ENCODE measurements at regions not wholly inside any gene's neighbourhood (a gene's known extent, or its start where the extent isn't known, plus 50 kb on each side); places are given as distances from the start of the nearest gene placed in this dataset.

- POLR2A ChIA-PET = no interaction called here
- no peak for TF ChIP-seq CTCF (IDR thresholded peaks at IDR 0.05)
- CTCF ChIA-PET = no interaction called here
Measured at GRCh38 chr7:156151658-156152057, 339.4 kb upstream of the SHH start.

DNA sequence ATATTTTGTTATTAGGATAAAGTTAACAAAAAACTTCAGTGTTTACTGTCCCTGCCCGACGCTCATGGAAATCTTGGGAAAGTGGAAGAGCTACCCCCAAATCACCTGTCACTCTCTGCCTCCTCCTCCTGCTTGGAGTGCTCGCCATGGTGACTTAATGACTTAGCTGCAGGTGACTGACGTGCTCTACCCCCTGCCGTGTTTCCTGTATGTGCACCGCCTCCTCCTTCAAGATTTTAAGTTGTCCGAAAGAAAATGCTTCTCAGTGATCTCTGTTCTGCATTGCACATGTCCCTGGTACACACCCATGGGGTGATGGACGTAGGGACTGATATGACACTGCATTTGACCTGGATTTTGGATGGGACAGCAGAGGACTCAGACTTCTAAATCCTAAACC lies 338.8 kb upstream of the SHH start:
- ChIA-PET CTCF (no interaction called here), POLR2A (no interaction called here)
- no peak overlapping the region for H3K4me3 Mint-ChIP-seq
- no peaks in the 10 kb centered on the region for H3K9me3 ChIP-seq (ENCODE audit: control insufficient read depth in 1 of 2, insufficient read depth in 1 of 2, low read length in 2 of 2)
- H3K36me3 ChIP-seq (ENCODE audit: insufficient read depth, low read length) = no peaks in the 10 kb centered on the region
- H3K27ac ChIP-seq (ENCODE audit: low read depth in 1 of 2, low read length in 2 of 2) = no peak overlapping the region
- no peaks in the 10 kb centered on the region for H3K4me1 Mint-ChIP-seq (ENCODE audit: low read depth)
- intact Hi-C loops (cut with DNase I, micrococcal nuclease) = no loop called here
- no peaks in the 10 kb centered on the region for H3K4me1 ChIP-seq (ENCODE audit: insufficient read depth, low read length)
- peaks cover under 1% of the 10 kb centered on the region for H3K27me3 Mint-ChIP-seq
- no peak overlapping the region for H3K27ac Mint-ChIP-seq
- ATAC-seq (ENCODE audit: poor library complexity) (no peak), DNase-seq (no peak)
- H3K36me3 Mint-ChIP-seq (ENCODE audit: low read depth) = no peaks in the 10 kb centered on the region
- no peaks in the 10 kb centered on the region for H3K27me3 ChIP-seq (ENCODE audit: control insufficient read depth in 1 of 2, insufficient read depth in 2 of 2, low read length in 2 of 2)
- no peaks in the 10 kb centered on the region for H3K9me3 Mint-ChIP-seq
- TF ChIP-seq CTCF (IDR thresholded peaks at IDR 0.05) = no peak
- no peak overlapping the region for H3K4me3 ChIP-seq (ENCODE audit: low read length)

More at GRCh38 chr7:156151658-156152057, 339.4 kb upstream of the SHH start:
- H3K27me3 ChIP-seq (ENCODE audit: control insufficient read depth in 1 of 2, insufficient read depth in 2 of 2, low read length in 2 of 2) = no peaks in the 10 kb centered on the region
- intact Hi-C loops (cut with DNase I, micrococcal nuclease) = no loop called here
- Mint-ChIP-seq H3K4me1 (ENCODE audit: low read depth) (no peaks in the 10 kb centered on the region), H3K27me3 (no peaks in the 10 kb centered on the region), H3K4me3 (no peak overlapping the region), H3K9me3 (no peaks in the 10 kb centered on the region), H3K36me3 (ENCODE audit: low read depth) (no peaks in the 10 kb centered on the region), H3K27ac (no peak overlapping the region)
- no peak for ATAC-seq (ENCODE audit: poor library complexity)
- H3K36me3 ChIP-seq (ENCODE audit: insufficient read depth, low read length) = no peaks in the 10 kb centered on the region
- DNase-seq = no peak
- H3K4me1 ChIP-seq (ENCODE audit: insufficient read depth, low read length) = no peaks in the 10 kb centered on the region
- no peak overlapping the region for H3K4me3 ChIP-seq (ENCODE audit: low read length)
- H3K27ac ChIP-seq (ENCODE audit: low read depth in 1 of 2, low read length in 2 of 2) = no peak overlapping the region
- peaks cover 0 to 2% of the 10 kb centered on the region in 2 experiments for H3K9me3 ChIP-seq (ENCODE audit: control insufficient read depth in 1 of 2, insufficient read depth in 1 of 2, low read length in 2 of 2)

- Histone ChIP-seq H3K4me1 (ENCODE audit: insufficient read depth, low read length) (no peaks in the 10 kb centered on the region), H3K9me3 (ENCODE audit: control insufficient read depth in 1 of 2, insufficient read depth in 1 of 2, low read length in 2 of 2) (peaks cover 0 to 1% of the 10 kb centered on the region in 2 experiments), H3K36me3 (ENCODE audit: insufficient read depth, low read length) (no peaks in the 10 kb centered on the region), H3K27ac (ENCODE audit: low read depth in 1 of 2, low read length in 2 of 2) (no peak overlapping the region), H3K4me3 (ENCODE audit: low read length) (no peak overlapping the region), H3K27me3 (ENCODE audit: control insufficient read depth in 1 of 2, insufficient read depth in 2 of 2, low read length in 2 of 2) (no peaks in the 10 kb centered on the region)
- H3K27me3 Mint-ChIP-seq = peaks cover 16% of the 10 kb centered on the region
- ChIA-PET POLR2A (no interaction called here), CTCF (no interaction called here)
- H3K4me3 Mint-ChIP-seq = no peak overlapping the region
- no peaks in the 10 kb centered on the region for H3K9me3 Mint-ChIP-seq
- intact Hi-C loops (cut with DNase I, micrococcal nuclease) = no loop called here
- DNase-seq (no peak), ATAC-seq (ENCODE audit: poor library complexity) (no peak)
- H3K27ac Mint-ChIP-seq = no peak overlapping the region
- no peaks in the 10 kb centered on the region for H3K4me1 Mint-ChIP-seq (ENCODE audit: low read depth)
- TF ChIP-seq CTCF (IDR thresholded peaks at IDR 0.05) = no peak
- no peaks in the 10 kb centered on the region for H3K36me3 Mint-ChIP-seq (ENCODE audit: low read depth)
Measured at GRCh38 chr7:156148995-156149394, 336.7 kb upstream of the SHH start.

Data from CD4-positive, alpha-beta T cell (primary cell).